Body of pancreas (tissue), 4 donors: ENCODE measurements at regions not wholly inside any gene's neighbourhood (a gene's known extent, or its start where the extent isn't known, plus 50 kb on each side); places are given as distances from the start of the nearest gene placed in this dataset.

ENCODE experiments used
- CTCF ChIP-seq, 7 experiments: fragments of 450-650 bp in 4 of 7; fragments of 200-600 bp in 3 of 7; sonication (generic) in 3 of 7; IDR thresholded peaks; one replicate each; pipeline ENCODE4 v1.5.1; 2016 to 2019; ENCODE audit warnings: antibody characterized with exemption in 7 of 7
- POLR2A ChIP-seq, 3 donors: fragments of 450-650 bp; IDR thresholded peaks; one replicate each; pipeline ENCODE4 v1.6.1; 2016; ENCODE audit warnings: antibody characterized with exemption in 3 of 3, mild to moderate bottlenecking in 2 of 3

GRCh38 chr1:222867316-222867715, 52.5 kb downstream of the DISP1 start:
- TF ChIP-seq CTCF (IDR thresholded peaks at IDR 0.05) (no peak), POLR2A (IDR thresholded peaks at IDR 0.05) (no peak)
